HEK293 (cell line): ENCODE measurements at regions not wholly inside any gene's neighbourhood (a gene's known extent, or its start where the extent isn't known, plus 50 kb on each side); places are given as distances from the start of the nearest gene placed in this dataset.

Experiments
- CTCF ChIA-PET: fragments of 350-600 bp; formaldehyde crosslinking; extraction: SDS; loops from one replicate; lab custom pipeline; 2021; ENCODE audit warnings: antibody characterized with exemption; lab: Yijun Ruan, JAX
- POLR2A ChIA-PET: fragments of 300-600 bp; formaldehyde crosslinking; extraction: SDS; loops from one replicate; lab custom pipeline; 2020; ENCODE audit warnings: antibody characterized with exemption, inconsistent platforms; lab: Yijun Ruan, JAX
- H3K27ac ChIP-seq: fragments of 200-500 bp; sonication (Bioruptor generic); 2 replicates; pipeline ENCODE4 v1.5.1; 2014; ENCODE audit warnings: low read depth, low read length, control low read depth, inconsistent platforms; ENCODE audit errors: extremely low read depth
- H3K36me3 ChIP-seq, 2 experiments: fragments of 200-500 bp in 1 of 2; sonication (Bioruptor generic) in 1 of 2; 1 replicate in 1 of 2; 2 replicates in 1 of 2; pipeline ENCODE4 v1.5.1; 2014 to 2017; ENCODE audit warnings: inconsistent platforms in 2 of 2, low read length in 2 of 2; ENCODE audit not compliant: control insufficient read depth in 2 of 2, insufficient read depth in 1 of 2
- H3K4me1 ChIP-seq: fragments of 200-500 bp; sonication (Bioruptor generic); 2 replicates; pipeline ENCODE4 v1.5.1; 2014; ENCODE audit warnings: mild to moderate bottlenecking, low read length, inconsistent platforms; ENCODE audit not compliant: control insufficient read depth, insufficient read depth
- H3K4me3 ChIP-seq: 2 replicates; pipeline ENCODE4 v1.5.1; 2011; ENCODE audit warnings: low read depth, mild to moderate bottlenecking, control low read depth, low read length, moderate library complexity
- H3K9me3 ChIP-seq: fragments of 200-500 bp; sonication (Bioruptor generic); 2 replicates; pipeline ENCODE4 v1.5.1; 2014; ENCODE audit warnings: low read depth, low read length, inconsistent platforms; ENCODE audit not compliant: control insufficient read depth, insufficient read depth
- HOXC10 ChIP-seq: sonication (generic); formaldehyde crosslinking; IDR thresholded peaks from 2 replicates; pipeline ENCODE4 v1.8.1; 2023; ENCODE audit warnings: mild to moderate bottlenecking, missing genetic modification reagents
- KLF1 ChIP-seq: fragments of 450-650 bp; formaldehyde crosslinking; IDR thresholded peaks from 2 replicates; pipeline ENCODE4 v1.5.1; 2016; ENCODE audit warnings: missing biosample characterization, missing genetic modification characterization
- REPIN1 ChIP-seq: fragments of 450-650 bp; formaldehyde crosslinking; IDR thresholded peaks from 2 replicates; pipeline ENCODE4 v1.5.1; 2017; ENCODE audit warnings: missing biosample characterization, missing genetic modification characterization, low read depth
- SP2 ChIP-seq: fragments of 450-650 bp; formaldehyde crosslinking; IDR thresholded peaks from 2 replicates; pipeline ENCODE4 v1.5.1; 2016; ENCODE audit warnings: missing biosample characterization, missing genetic modification characterization
- ZBTB1 ChIP-seq: fragments of 450-650 bp; formaldehyde crosslinking; IDR thresholded peaks from 2 replicates; pipeline ENCODE4 v1.5.1; 2016; ENCODE audit warnings: missing biosample characterization, missing genetic modification characterization
- ZBTB20 ChIP-seq: fragments of 450-650 bp; formaldehyde crosslinking; IDR thresholded peaks from 2 replicates; pipeline ENCODE4 v1.5.1; 2016; ENCODE audit warnings: missing biosample characterization, missing genetic modification characterization
- ZFP3 ChIP-seq: fragments of 450-650 bp; formaldehyde crosslinking; IDR thresholded peaks from 2 replicates; pipeline ENCODE4 v1.5.1; 2016; ENCODE audit warnings: low read depth, missing biosample characterization, missing genetic modification characterization
- ZNF114 ChIP-seq: fragments of 450-650 bp; formaldehyde crosslinking; IDR thresholded peaks from 2 replicates; pipeline ENCODE4 v1.5.0; 2017; ENCODE audit warnings: missing biosample characterization, missing genetic modification characterization
- ZNF121 ChIP-seq: fragments of 450-650 bp; formaldehyde crosslinking; IDR thresholded peaks from 2 replicates; pipeline ENCODE4 v1.5.1; 2016; ENCODE audit warnings: missing biosample characterization, missing genetic modification characterization
- ZNF133 ChIP-seq: fragments of 450-650 bp; formaldehyde crosslinking; IDR thresholded peaks from 2 replicates; pipeline ENCODE4 v1.5.1; 2016; ENCODE audit warnings: missing biosample characterization, missing genetic modification characterization
- ZNF146 ChIP-seq: fragments of 450-650 bp; formaldehyde crosslinking; IDR thresholded peaks from 2 replicates; pipeline ENCODE4 v1.5.1; 2016; ENCODE audit warnings: missing biosample characterization, missing genetic modification characterization
- ZNF2 ChIP-seq: fragments of 450-650 bp; formaldehyde crosslinking; IDR thresholded peaks from 2 replicates; pipeline ENCODE4 v1.5.1; 2016; ENCODE audit warnings: missing biosample characterization, missing genetic modification characterization
- ZNF202 ChIP-seq: fragments of 450-650 bp; formaldehyde crosslinking; IDR thresholded peaks from 2 replicates; pipeline ENCODE4 v1.5.1; 2016; ENCODE audit warnings: missing biosample characterization, missing genetic modification characterization, borderline replicate concordance
- ZNF473 ChIP-seq: fragments of 450-650 bp; formaldehyde crosslinking; IDR thresholded peaks from 2 replicates; pipeline ENCODE4 v1.5.1; 2017; ENCODE audit warnings: missing biosample characterization, missing genetic modification characterization
- ZNF521 ChIP-seq: fragments of 450-650 bp; formaldehyde crosslinking; IDR thresholded peaks from 2 replicates; pipeline ENCODE4 v1.5.1; 2017; ENCODE audit warnings: missing biosample characterization, mild to moderate bottlenecking, missing genetic modification characterization
- ZNF529 ChIP-seq: fragments of 450-650 bp; formaldehyde crosslinking; IDR thresholded peaks from 2 replicates; pipeline ENCODE4 v1.5.1; 2017; ENCODE audit warnings: missing genetic modification characterization, missing biosample characterization; ENCODE audit not compliant: insufficient replicate concordance
- ZNF548 ChIP-seq: fragments of 450-650 bp; formaldehyde crosslinking; IDR thresholded peaks from 2 replicates; pipeline ENCODE4 v1.5.1; 2016; ENCODE audit warnings: missing biosample characterization, missing genetic modification characterization
- ZNF654 ChIP-seq: fragments of 450-650 bp; formaldehyde crosslinking; IDR thresholded peaks from 2 replicates; pipeline ENCODE4 v1.5.1; 2016; ENCODE audit warnings: low read depth, missing biosample characterization, missing genetic modification characterization
- ZNF658 ChIP-seq: fragments of 450-650 bp; formaldehyde crosslinking; IDR thresholded peaks from 2 replicates; pipeline ENCODE4; 2016; ENCODE audit warnings: missing biosample characterization, missing genetic modification characterization
- ZNF776 ChIP-seq: fragments of 450-650 bp; formaldehyde crosslinking; IDR thresholded peaks from 2 replicates; pipeline ENCODE4 v1.5.0; 2017; ENCODE audit warnings: missing biosample characterization, missing genetic modification characterization, borderline replicate concordance
- ZNF785 ChIP-seq: fragments of 450-650 bp; formaldehyde crosslinking; IDR thresholded peaks from 2 replicates; pipeline ENCODE4 v1.5.1; 2016; ENCODE audit warnings: missing biosample characterization, missing genetic modification characterization
- ZSCAN30 ChIP-seq: fragments of 450-650 bp; IDR thresholded peaks from 2 replicates; pipeline ENCODE4 v1.5.1; 2018; ENCODE audit warnings: missing biosample characterization, mild to moderate bottlenecking, missing genetic modification characterization, moderate library complexity
- ZSCAN5A ChIP-seq: fragments of 450-650 bp; formaldehyde crosslinking; IDR thresholded peaks from 2 replicates; pipeline ENCODE4 v1.5.1; 2016; ENCODE audit warnings: missing biosample characterization, missing genetic modification characterization
- ZXDB ChIP-seq: fragments of 450-650 bp; formaldehyde crosslinking; IDR thresholded peaks from 2 replicates; pipeline ENCODE4 v1.5.1; 2016; ENCODE audit warnings: missing biosample characterization, missing genetic modification characterization
- TF ChIP-seq, protein P1 (sequence below): fragments of 450-650 bp; formaldehyde crosslinking; IDR thresholded peaks from 2 replicates; pipeline ENCODE4 v1.5.1; 2017; ENCODE audit warnings: missing biosample characterization, missing genetic modification characterization
- TF ChIP-seq, protein P2 (sequence below): fragments of 450-650 bp; IDR thresholded peaks from 2 replicates; pipeline ENCODE4 v1.5.1; 2018; ENCODE audit warnings: missing biosample characterization, mild to moderate bottlenecking, missing genetic modification characterization

DNA sequence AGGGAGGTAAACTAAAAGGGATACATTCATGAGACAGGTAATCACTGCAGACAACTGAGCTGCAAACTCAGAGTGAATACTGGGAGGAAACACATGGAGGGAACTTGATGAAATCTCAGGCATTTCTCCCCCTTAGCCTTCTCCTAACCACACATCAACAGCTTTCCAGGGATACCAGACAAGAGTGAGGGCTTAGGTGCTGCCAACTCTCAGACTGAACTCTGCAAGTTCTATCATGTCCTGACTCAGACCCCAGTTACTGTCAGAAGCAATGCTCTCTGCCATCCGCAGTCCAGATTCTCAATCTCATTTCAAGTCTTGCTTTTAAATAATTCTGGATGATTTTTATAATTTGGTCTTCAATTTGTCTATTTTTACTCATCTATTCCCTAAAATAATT is 267.3 kb downstream of the LTN1 start:
- CTCF ChIA-PET, result interaction anchor here (0.6 to 2.1 kb wide), 2 partner anchors 20 to 105 kb away, joined by 3 to 7 read pairs; no protein-coding TSS in a partner anchor
- H3K4me3 ChIP-seq, result no peak overlapping the region
- H3K4me1 ChIP-seq, result no peaks in the 10 kb centered on the region
- TF ChIP-seq ZNF473 (tag by site-specific recombination), result no peak
- no peak for TF ChIP-seq ZNF548 (tag by site-specific recombination)
- TF ChIP-seq ZSCAN30 (tag by site-specific recombination), result no peak
- no peak for TF ChIP-seq ZSCAN5A (tag by site-specific recombination)
- POLR2A ChIA-PET, result no interaction called here
- H3K36me3 ChIP-seq, result no peaks in the 10 kb centered on the region
- no peaks in the 10 kb centered on the region; the same call in 1 of the 2 replicates for H3K9me3 ChIP-seq
- H3K27ac ChIP-seq, result no peak overlapping the region

DNA sequence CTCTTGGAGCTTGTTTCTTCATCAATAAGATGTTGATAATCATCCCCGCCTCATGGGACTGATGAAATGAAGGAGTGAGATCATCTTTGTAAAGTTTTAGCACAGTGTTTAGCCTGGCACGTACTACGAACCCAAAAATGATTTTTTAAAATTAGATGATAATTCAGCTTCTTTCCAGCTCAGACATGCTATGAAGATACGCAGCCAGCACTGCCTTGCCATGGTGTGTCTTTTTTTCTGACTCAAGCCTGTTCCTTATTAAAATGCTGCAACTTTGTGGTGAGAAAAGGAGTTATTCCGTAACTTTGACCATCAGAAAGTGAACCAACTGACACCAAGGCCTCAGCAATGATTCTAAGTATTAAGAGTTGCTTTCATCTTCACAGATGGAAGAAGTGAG is 269.0 kb downstream of the LTN1 start:
- H3K4me3 ChIP-seq, result no peak overlapping the region
- POLR2A ChIA-PET, result no interaction called here
- H3K36me3 ChIP-seq, result no peaks in the 10 kb centered on the region
- peaks cover 3% of the 10 kb centered on the region; the same call in 1 of the 2 replicates for H3K9me3 ChIP-seq
- H3K4me1 ChIP-seq, result no peaks in the 10 kb centered on the region
- TF ChIP-seq, protein P1, sequence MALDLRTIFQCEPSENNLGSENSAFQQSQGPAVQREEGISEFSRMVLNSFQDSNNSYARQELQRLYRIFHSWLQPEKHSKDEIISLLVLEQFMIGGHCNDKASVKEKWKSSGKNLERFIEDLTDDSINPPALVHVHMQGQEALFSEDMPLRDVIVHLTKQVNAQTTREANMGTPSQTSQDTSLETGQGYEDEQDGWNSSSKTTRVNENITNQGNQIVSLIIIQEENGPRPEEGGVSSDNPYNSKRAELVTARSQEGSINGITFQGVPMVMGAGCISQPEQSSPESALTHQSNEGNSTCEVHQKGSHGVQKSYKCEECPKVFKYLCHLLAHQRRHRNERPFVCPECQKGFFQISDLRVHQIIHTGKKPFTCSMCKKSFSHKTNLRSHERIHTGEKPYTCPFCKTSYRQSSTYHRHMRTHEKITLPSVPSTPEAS (tag by site-specific recombination), result no peak
- no peak for TF ChIP-seq ZNF114 (tag by site-specific recombination)
- TF ChIP-seq ZNF521, result no peak
- no peak for TF ChIP-seq ZBTB1 (tag by site-specific recombination)
- no peak for TF ChIP-seq ZNF146 (tag by site-specific recombination)
- no peak for TF ChIP-seq REPIN1 (tag by site-specific recombination)
- TF ChIP-seq SP2 (tag by site-specific recombination), result no peak
- H3K27ac ChIP-seq, result no peak overlapping the region
- CTCF ChIA-PET, result interaction anchor here (0.6 to 2.1 kb wide), 3 partner anchors 22 to 340 kb away, joined by 3 to 7 read pairs (median 3); no protein-coding TSS in a partner anchor

- Histone ChIP-seq H3K27ac (no peak overlapping the region), H3K4me3 (no peak overlapping the region), H3K36me3 (no peaks in the 10 kb centered on the region), H3K9me3 (peaks cover 3% of the 10 kb centered on the region; the same call in 1 of the 2 replicates), H3K4me1 (no peaks in the 10 kb centered on the region)
- CTCF ChIA-PET, result no interaction called here
- TF ChIP-seq ZNF658 (tag by site-specific recombination) (no peak), ZFP3 (no peak), ZNF202 (no peak), ZNF785 (tag by site-specific recombination) (no peak), ZNF133 (tag by site-specific recombination) (no peak), ZBTB20 (tag by site-specific recombination) (no peak), ZNF121 (tag by site-specific recombination) (no peak), ZNF654 (tag by site-specific recombination) (no peak), ZNF2 (tag by site-specific recombination) (no peak), ZXDB (tag by site-specific recombination) (no peak), ZNF776 (tag by site-specific recombination) (no peak), KLF1 (tag by site-specific recombination) (no peak), HOXC10 (CRISPR knock-in tag) (no peak), ZNF529 (tag by site-specific recombination) (no peak)
- TF ChIP-seq, protein P2, sequence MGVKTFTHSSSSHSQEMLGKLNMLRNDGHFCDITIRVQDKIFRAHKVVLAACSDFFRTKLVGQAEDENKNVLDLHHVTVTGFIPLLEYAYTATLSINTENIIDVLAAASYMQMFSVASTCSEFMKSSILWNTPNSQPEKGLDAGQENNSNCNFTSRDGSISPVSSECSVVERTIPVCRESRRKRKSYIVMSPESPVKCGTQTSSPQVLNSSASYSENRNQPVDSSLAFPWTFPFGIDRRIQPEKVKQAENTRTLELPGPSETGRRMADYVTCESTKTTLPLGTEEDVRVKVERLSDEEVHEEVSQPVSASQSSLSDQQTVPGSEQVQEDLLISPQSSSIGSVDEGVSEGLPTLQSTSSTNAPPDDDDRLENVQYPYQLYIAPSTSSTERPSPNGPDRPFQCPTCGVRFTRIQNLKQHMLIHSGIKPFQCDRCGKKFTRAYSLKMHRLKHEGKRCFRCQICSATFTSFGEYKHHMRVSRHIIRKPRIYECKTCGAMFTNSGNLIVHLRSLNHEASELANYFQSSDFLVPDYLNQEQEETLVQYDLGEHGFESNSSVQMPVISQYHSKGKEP (tag by site-specific recombination), result no peak
- TF ChIP-seq, all 188 proteins: peak for 0
- POLR2A ChIA-PET, result no interaction called here
Measured at GRCh38 chr21:28719723-28720122, 273.0 kb downstream of the LTN1 start.
